Right forelimb (tissue), 1 donor: ENCODE measurements at regions not wholly inside any gene's neighbourhood (a gene's known extent, or its start where the extent isn't known, plus 50 kb on each side); places are given as distances from the start of the nearest gene placed in this dataset.
"Not testable (repeated sequence)": the region's sequence is repeated elsewhere in the genome, so short reads cannot be mapped to it uniquely, and the experiment has no call there.

ENCODE experiments used
- DNase-seq: peaks from one replicate; pipeline ENCODE4 v3.0.0-alpha.2; 2018

DNA sequence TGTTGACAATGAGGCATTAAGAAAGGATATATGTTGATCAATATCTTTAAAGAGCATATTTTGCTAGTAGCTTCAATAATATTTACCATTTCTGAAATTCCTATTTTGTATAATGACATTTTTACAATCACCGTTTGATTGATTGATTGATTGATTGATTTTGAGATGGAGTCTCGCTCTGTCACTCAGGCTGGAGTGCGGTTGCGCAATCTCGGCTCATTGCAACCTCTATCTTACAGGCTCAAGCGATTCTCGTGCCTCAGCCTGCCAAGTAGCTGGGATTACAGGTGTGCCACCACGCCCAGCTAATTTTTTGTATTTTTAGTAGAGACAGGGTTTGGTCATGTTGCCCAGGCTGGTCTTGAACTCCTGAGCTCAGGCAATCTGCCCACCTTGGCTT, 150.9 kb upstream of the TEX13D start:
- not testable (repeated sequence) for DNase-seq

DNA sequence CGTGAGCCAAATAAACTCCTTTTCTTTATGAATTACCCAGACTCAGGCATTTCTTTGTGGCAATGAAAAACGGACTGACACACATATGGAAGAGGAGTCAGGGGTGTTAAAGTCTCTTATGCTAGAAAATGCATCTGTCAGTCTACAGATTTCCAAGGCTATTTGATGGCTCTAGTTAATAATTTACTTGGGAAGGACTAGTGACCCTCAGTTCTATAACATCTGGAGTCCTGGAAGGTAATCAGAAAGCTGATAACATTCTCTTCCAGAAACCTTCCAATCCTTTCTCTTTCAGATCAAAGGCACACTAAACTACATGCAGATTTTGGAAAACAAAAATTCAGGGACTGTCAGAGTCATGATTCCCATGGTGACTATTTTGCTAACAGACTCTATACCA, 142.0 kb upstream of the TEX13D start:
- DNase-seq, result no peak

DNA sequence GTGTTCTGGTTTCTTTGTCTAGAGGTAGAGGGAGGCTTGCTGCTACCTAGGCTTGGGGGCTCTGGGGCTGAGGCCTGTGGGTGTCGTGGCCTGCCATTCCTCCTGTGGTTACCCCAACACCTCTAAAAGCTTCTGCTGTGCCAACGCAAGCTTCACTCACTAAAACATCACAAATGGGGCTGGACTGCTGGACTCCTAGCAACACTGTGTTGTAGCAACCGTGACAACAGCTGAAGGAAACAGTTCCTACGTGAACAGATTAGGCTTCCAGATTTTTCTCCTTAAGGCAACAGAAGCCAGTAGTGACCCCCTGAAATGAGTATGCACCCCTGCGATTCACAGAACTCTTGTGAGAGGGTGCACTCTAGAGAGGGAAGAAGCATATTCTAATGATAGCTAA, 138.3 kb upstream of the TEX13D start:
- peak; percentile 58 for DNase-seq

DNA sequence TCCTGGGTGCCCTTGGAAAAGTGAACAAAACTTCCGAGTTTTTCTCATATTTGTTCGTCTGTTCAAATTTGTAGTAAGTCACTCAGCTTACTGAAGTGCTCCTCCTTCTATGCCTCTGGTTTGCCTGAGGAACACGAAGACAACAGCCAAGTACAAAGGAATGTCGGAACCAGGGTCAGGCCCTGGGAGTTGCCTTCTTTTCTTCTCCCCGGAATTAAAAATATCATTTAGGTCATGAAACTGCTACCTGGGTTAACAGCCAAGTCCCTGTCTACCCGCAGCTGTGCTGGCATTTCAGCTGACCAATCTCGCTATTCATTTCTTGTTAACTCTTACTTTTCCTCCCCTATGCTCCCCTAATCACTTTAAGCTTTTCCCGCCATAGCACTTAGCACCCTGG, 137.6 kb upstream of the TEX13D start:
- DNase-seq, result peak; percentile 40

DNA sequence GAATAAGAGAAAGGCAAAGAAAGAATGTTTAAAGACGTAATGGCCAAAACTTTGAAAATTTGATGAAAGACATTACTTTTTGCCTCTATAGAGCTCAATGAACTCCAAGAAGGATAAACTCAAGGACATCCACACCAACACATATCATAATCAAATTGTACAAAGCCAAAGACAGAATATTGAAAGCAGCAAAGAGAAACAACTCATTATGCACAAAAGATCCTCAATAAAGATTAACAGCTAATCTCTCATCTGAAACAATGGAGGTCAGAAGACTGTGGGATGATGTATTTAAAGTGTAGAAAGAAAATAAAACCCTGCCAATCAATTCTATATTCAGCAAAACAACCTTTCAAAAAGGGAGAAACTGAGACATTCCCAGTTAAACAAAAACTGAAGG, 129.1 kb upstream of the TEX13D start:
- DNase-seq, result no peak

DNA sequence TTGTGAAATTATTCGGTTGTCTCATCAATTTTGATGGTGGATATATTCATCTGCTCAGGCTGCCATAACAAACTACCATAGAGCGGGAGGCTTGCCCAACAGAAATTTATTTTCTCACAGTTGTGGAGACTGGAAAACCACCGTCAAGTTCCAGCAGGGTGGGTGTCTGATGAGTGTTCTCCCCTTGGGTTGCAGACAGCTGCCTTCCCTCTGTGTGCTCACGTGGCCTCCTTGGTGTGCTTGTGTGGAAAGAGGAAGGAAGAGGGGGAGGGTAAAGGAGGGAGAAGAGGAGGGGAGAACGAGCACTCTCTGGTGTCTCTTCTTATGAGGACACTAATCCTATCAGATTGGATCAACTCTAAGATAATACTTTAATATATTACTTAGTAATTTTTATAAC, 123.8 kb upstream of the TEX13D start:
- no peak for DNase-seq

DNA sequence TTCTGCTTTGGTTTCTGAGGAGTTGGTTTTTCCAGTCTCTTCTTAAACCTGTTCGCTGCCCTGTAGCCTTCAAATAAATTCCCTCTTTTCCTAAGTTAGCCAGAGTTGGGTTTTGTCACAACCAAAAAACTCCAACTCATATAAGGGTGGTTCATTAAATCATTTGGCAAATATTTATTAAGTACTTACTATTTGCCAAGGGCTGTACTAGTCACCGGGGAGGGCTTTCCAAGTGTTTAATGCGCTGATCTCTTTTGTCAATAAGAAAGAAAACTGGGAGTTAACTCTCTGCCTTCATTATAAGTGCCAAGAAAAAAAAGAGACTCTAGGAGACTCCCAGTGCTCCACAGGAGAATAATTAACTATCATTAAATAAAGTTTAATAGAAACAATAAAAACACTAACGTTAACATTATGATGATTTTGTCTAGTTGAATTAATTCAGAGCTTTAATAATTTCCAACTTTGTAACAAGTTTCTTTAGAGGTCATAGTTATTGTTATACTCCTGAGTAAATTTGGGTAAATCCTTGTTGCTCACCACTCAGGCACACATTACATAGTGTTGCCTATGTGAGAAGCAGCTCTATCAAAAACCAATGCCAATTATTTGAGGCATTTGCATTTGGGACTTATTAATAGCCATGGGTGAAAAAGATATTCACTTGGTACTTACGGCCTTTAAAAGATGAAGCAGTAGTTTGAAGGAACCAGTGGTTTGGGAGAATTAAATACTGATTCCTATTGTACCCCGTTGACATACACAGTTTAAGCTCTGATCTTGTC, 122.5 kb upstream of the TEX13D start:
- DNase-seq, result no peak

DNA sequence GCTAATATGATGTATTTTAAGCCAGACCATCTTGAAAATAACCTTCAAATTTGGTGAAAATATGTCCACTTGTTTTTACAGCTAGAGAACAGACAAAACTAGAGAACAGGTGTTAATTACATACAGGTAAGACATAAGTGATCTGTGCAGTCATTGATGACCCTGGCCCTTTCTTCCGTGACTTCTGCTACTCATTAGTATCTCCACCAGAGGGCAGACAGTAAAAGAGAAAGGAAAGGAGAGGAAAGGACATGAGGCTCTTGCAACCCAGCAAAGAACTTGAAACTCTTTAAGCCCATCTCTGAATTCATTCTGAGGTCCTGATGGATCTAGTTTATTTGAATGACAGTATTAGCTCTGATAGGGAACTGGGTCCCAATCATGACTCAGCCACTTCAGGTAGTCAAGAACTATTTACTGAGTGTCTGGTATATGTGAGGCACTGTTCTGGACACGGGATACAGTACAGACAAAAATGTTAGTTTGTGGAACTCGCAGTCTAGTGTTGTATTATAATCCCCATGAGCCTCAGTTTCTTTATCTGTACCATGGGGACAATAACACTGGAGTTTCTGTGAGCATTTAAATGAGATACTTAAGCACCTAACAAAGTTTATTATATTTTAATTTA, 121.0 kb upstream of the TEX13D start:
- DNase-seq, result no peak

DNA sequence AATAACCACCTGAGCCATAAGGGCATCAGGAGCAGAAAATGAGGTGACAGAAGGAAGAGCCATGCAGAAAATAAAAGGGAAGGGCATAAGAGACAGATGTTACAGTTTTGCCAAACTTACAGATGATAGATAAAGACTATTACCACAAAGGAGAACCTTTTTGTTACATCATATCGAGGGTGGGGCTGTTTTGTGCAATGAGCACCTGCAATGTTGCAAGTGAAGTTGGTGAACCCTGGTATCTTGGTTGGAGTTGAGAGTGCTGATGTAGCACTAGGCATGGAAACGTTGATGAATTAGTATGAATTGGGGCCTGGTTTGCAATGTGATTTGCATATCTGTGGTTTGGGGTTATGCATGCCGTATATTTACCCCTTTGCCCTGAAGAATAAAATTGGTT, 119.8 kb upstream of the TEX13D start:
- DNase-seq, result no peak

DNA sequence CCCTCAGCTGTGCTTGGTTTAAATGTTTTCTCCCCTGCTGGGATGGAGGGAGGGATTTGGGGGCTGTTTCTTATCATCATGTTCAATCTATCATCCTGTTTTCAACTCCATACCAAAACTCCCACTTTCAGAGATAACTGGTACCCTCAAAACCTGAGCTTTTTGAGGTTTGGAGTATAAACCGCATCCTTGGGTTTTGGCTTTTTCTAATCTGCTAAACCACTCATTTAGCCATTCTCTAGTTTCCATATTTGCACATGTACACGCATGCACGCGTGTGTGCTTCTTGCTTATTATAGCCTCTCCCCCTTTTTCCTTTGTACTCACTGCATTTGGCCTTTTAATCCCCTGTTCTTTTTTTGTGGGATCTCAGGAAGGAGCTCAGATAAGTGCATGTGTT, 116.7 kb upstream of the TEX13D start:
- no peak for DNase-seq

DNA sequence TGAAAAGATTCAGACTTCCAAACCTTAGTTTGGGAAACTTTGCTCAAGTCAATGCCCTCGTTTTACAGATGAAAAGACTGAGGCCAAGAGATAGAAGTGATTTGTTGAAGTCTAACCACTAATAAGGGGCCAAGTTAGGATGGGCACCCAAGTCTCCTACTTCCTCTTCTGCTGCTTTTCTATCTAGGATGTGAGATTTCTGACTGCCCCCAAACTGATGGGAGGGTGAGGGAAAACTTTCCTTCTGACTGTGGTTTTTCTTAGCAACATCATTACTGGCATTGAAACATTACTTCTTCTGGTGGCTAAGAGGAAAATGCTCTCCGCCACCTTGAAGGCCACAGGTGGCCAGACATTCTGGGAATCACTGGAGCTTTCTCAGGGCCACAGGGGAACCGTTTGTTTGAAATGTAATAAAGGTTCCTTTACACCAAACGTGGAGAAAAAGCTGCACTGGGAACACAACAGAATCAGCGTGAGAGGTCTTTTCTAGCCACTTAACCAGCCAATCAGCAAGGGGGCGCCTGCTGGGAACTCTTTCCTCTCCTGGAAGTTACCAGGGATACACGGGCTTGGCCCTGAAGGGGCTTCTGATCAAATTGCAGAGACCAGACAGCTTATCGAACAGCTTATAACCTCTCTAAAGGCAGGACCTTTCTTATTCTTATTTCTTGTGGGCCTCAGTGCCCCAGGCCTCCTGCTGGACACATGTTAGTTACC, 115.9 kb upstream of the TEX13D start:
- DNase-seq, result no peak

DNA sequence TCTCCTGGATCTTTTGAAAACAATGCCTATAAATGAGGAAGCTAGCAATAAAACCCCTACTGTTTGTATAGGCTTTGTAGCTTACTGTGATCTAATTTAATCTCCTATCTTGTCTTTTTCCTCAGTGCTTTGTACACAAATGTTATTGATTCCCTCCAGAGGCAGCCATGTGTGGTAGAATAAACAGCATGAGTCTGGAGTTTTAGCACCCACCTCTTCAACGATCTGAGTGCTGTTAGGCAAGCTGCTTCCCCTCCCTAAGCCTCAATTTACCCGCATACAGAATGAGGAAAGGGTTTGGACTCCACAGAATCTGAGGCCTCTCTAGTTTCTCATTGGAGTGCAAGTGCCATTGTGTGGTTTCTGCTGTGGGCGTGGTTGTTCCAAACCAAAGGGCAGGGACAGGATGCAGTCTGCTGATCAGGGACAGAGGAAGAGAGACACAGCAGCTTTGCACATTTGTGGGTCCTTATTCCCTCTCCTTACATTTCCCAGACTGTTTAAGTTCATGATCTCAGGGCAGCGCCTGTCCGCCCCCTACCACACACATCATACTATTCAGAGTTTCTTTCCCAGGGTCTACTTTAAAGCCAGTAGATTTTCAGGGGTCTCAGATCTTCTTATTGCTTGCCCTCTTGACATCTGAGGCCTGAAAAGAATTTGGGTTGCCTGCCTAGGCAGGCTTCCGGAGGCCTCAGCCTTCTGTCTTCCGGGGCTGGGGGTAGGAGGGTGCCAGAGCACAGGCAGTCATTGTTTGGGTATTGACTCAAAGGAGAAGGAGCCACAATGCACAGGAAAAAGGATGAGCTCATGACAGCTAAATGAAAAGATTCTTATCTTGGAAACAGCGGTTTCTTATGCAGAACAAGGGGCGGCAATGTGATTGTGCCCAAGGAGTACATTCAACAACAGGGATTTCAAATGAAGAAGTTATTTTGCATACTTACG, 114.9 kb upstream of the TEX13D start:
- DNase-seq, result no peak

DNA sequence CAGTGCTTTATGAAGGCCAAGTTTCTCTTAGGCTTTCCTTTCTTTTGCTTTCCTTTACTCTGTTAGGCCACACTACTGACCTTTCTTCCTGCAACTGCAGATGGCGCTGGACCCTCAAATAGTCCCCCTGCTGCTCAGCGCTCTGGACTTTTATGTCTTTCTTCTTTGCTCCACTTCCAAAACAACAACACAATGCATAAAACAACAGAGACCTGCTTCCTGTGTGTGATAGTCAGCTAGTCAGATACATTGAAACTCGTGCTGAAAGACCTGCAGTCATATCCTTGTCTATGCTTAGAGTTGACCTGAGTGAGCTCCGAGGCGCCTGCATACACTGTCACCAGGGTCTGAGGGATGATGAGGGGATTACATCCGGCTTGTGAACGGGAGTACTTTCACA, 108.9 kb upstream of the TEX13D start:
- no peak for DNase-seq

DNA sequence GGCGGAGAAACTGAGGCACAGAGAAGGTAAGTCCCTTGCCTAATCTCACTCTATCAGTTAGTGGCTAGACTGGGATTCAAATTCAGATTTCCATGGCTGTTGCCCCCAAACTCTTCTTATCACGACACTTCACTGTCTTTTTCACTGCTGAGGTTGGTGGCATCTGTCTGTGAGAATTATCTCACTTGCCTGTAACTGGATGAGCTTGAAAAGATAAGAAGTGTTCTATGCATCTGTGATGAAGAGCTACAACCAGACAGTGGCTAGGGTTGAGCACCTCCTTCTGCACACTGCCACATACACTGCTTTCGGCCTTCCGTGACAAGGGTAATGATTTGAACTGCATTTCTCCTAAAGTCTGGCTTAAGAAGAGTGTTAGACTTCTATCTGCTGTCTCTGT, 107.9 kb upstream of the TEX13D start:
- no peak for DNase-seq

DNA sequence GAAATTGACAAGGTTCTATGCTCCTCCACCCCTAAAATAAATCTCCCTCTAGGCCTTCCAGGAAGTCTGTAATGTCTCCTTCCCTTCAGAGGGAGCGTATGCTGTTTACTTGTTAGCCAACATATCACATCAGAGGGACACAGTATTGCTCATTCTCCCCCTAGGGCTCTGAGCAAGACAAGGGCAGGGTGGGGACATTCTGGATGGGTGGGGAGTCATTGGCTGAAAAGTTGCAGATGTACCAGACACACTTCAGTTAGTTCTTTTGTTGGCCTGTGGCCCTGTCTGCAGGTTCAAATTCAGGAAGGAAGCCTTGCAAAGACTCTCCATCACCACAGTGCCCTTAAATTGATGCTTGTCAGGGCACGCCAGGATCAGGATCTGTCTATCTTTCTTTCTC, 106.3 kb upstream of the TEX13D start:
- DNase-seq, result no peak

DNA sequence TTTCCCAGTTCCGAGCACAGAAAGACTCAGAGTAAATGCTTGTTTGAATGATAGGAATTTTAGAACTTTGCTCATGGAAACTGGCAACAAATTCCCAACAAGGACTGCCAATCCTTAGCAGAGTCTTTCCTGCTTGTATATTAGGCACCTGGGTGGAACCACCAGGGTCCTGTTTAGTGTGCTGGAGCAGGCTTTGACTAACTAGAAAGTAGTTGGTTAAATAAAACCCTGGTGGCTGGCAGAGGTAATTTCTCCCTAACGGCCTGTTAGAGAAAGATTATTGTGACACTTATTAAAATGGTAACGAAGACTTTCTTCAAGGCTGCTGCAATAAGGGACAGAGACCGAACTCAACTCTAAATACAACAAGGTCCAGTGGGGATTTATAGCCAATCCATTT, 103.6 kb upstream of the TEX13D start:
- no peak for DNase-seq

DNA sequence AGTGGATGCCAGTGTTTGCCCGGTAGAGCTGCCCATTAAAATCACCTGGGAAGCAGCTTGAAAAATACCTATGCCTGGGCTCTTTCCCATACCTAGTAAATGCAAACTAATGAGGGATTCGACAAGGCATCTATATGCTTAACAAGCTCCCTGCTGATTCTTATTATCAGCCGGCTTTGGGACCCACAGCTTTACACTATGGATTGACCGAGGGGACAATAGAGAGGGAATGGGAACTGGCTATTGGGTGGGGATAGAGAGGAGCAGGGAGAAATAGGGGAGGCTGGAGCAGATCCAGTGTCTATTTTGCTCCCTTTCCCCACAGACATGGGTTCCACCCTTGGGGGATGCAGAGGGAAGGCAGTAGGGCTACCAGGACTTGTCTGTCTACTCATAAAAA, 103.1 kb upstream of the TEX13D start:
- DNase-seq, result no peak

DNA sequence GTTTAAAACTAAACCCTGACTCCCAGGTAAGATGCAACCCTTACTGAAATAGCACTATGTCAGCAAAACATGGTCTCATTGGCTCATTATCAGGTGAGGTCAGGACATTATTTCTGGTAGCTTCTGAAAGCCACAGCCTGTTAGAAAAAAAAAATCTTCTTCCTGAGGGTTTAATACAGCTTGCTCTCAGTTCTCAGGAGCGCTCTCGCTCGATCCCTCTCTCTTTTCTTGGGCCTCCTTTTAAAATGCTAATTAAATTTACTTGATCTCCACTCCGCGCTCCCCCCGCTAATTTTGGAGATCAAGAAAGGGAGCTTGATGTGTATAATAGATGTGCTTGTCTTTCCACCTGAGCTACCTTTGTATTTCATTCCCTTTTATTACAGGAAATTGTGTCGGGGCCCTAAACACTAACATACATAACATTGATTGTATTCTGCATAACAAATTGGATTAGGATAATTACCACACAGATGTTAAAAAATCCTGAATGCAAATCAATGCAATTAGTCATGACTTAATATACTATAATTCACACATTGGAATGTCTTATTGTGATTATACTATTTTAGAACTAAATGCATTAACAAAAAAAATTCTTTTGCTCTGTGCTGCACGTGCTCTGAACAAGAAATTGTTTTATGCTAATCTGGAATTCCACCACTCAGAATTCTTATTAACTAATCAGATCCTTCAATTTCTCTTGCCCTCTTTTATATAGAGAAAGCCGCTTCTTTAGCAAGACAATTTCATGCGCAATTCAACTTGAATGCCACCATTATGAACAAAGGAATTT, 101.6 kb upstream of the TEX13D start:
- no peak for DNase-seq

DNA sequence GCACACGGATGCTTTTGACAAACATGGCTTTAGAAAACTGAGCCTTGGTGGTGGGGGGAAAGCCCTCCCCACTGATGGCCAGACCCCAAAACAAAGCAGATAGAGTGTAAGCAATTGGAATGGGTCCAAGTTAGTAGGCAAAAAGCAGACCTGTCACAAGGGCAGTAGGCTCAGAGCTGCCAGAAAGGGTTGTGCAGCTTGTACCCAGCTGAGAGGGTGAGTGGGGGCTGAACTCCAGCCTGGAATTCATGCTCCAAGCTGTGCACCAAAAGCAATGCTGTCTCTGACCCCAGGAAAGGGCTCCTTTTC, 101.1 kb upstream of the TEX13D start:
- DNase-seq, result no peak

DNA sequence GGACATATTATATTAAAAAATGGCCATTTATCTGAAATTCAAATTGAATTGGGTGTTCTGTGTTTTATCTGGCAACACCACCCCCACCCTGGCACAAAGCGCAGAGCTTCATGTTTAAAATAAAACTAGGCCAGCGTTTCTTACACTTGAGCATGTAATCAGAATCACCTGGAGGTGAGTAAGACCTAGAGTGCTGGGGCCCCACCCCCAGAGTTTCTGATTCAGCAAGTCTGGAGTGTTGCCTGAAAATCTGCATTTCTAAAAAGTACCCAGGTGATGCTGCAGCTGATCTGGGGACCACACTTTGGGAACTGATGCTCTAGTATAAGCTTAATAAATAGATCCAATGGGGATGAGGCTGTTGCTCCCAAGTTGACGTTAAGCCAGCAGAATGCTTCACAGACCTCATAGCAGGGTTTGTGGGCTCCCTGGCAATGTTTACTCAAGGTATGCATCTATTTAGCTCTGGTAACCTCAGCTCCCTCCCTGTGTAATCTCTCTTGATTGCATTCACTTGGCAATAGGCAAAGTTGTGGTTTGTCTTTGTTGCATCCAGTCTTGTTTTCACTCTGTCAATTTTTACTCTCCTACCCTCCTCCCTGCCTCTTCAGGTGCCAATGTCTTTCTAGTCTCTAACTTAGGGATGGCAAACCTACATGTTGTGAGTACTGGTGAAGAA, 99.8 kb upstream of the TEX13D start:
- no peak for DNase-seq

DNA sequence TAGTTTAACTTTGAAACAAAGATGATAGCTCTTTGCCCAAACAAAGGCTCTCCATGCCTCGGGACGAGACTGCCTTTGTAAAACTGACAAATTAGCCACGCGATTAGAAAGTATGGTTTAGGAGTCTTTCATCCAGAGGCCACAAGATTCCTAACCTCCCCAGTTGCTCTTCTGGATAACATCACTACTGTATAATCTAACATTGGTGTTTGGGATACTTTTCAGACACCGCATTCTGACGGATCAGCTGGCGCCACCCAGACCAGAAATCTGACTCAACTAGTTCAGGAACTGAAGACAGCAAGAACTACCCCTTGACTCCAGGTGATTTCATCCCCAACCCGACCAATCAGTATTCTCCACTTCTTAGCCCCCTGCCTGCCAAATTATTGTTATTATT, 98.1 kb upstream of the TEX13D start:
- DNase-seq, result no peak

DNA sequence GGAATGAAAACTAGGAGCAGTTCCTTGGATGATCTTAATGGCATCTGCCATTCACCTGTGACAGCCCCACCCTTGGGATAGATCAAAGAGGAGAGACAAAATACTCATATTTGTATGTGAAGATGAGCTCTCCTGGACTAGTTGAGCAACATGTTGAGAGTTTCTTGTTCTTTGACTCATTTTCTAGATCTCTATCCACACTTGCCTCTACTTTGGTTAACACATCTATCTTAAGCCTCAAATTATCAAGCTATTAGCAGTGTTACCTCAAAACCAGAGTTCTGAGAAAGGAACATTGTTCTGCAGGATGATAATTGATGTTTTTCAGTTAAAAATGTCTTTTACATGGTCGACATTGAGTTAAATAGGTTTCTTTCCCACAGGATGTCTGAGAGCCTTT, 94.2 kb upstream of the TEX13D start:
- no peak for DNase-seq
